ENCODE measurements at regions not wholly inside any gene's neighbourhood (a gene's known extent, or its start where the extent isn't known, plus 50 kb on each side); places are given as distances from the start of the nearest gene placed in this dataset.

- TF ChIP-seq EZH2 (IDR thresholded peaks at IDR 0.05; ENCODE audit: insufficient read depth, low read length): no peak
- no peak for TF ChIP-seq CTCF (IDR thresholded peaks at IDR 0.05; ENCODE audit: insufficient read depth, low read depth, low read length)
These were observed 154.8 kb upstream of the SLC35B3 start for GRCh38 chr6:8589941-8590729.
